K562 (cell line): ENCODE measurements at regions not wholly inside any gene's neighbourhood (a gene's known extent, or its start where the extent isn't known, plus 50 kb on each side); places are given as distances from the start of the nearest gene placed in this dataset.

Experiments used
- ATAC-seq: fragments of 200-7000 bp; cut with Tn5 transposase; 3 replicates; pipeline ENCODE4 v1.9.1; 2020; ENCODE audit warnings: moderate library complexity
- BruUV-seq: library from RNA; stranded (reverse); fragments of 400-500 nt; replicated peaks from 2 replicates; lab custom pipeline; 2021; lab: Mats Ljungman, UMichigan
- CTCF ChIA-PET: fragments of 300-600 bp; formaldehyde crosslinking; extraction: SDS; loops from one replicate; lab custom pipeline; 2021; ENCODE audit warnings: low intra/inter-chr PET ratio; lab: Yijun Ruan, JAX
- POLR2A ChIA-PET: fragments of 300-600, 350-650 bp; sonication (Branson Sonifier 250); formaldehyde crosslinking; extraction: SDS; loops from one replicate; lab custom pipeline; 2021; ENCODE audit warnings: antibody characterized with exemption, inconsistent platforms; lab: Yijun Ruan, JAX
- DNase-seq, 4 experiments: peaks; one replicate each; pipeline versions ENCODE4 v3.0.0 to v3.0.0-alpha.2; 2011 to 2018; ENCODE audit warnings: low spot score in 3 of 4, mixed read lengths in 3 of 4; ENCODE audit errors: extremely low read depth in 1 of 4
- FAIRE-seq: peaks from 2 replicates; lab custom pipeline; 2011; peaks lifted over from hg19 to GRCh38; lab: Jason Lieb, UNC
- H2AFZ ChIP-seq: 2 replicates; pipeline ENCODE4 v1.6.0; 2011; ENCODE audit warnings: low read depth, low read length, control low read depth, inconsistent platforms
- H3K27ac ChIP-seq: fragments of 200-600 bp; 3 replicates; pipeline ENCODE4 v1.8.0; 2011; ENCODE audit warnings: low read depth, mild to moderate bottlenecking, control low read depth, inconsistent platforms, low read length, moderate library complexity, mixed read lengths; ENCODE audit errors: extremely low read depth
- H3K27me3 ChIP-seq, 2 experiments: fragments of 300-600 bp in 1 of 2; 2 replicates in 1 of 2; 3 replicates in 1 of 2; pipeline versions ENCODE4 v1.6.0 to v1.8.0; 2011; ENCODE audit warnings: inconsistent platforms in 2 of 2, low read length in 2 of 2, mild to moderate bottlenecking in 1 of 2, mixed read lengths in 1 of 2, moderate library complexity in 1 of 2; ENCODE audit not compliant: control insufficient read depth in 2 of 2, insufficient read depth in 2 of 2
- H3K36me3 ChIP-seq: fragments of 300-600 bp; 3 replicates; pipeline ENCODE4 v1.8.0; 2011; ENCODE audit warnings: mild to moderate bottlenecking, low read length, inconsistent platforms; ENCODE audit not compliant: control insufficient read depth, insufficient read depth
- H3K4me1 ChIP-seq, 2 experiments: fragments of 200-600 bp in 1 of 2; replicated peaks in 1 of 2; 2 replicates in 1 of 2; 3 replicates in 1 of 2; pipeline versions ENCODE4 v1.5.1 to v1.8.0; 2011; ENCODE audit warnings: inconsistent platforms in 2 of 2, low read length in 2 of 2, mild to moderate bottlenecking in 1 of 2, mixed read lengths in 1 of 2, moderate library complexity in 1 of 2; ENCODE audit not compliant: control insufficient read depth in 2 of 2, insufficient read depth in 2 of 2
- H3K4me2 ChIP-seq: 2 replicates; pipeline ENCODE4 v1.6.1; 2011; ENCODE audit warnings: low read length, control low read depth, inconsistent platforms, mixed read lengths; ENCODE audit not compliant: insufficient read depth
- H3K4me3 ChIP-seq: fragments of 200-600 bp; sonication (generic), shearing (Covaris generic); 2 replicates; pipeline ENCODE4 v1.5.1; 2016; ENCODE audit warnings: control low read depth, inconsistent platforms
- H3K79me2 ChIP-seq: fragments of 200-600 bp; 3 replicates; pipeline ENCODE4 v1.8.0; 2011; ENCODE audit warnings: low read length, inconsistent platforms; ENCODE audit not compliant: control insufficient read depth, insufficient read depth
- H3K9ac ChIP-seq, 2 experiments: 2 replicates each; pipeline versions ENCODE4 v1.6.0 to v1.6.1; 2011; ENCODE audit warnings: low read depth in 2 of 2, low read length in 2 of 2, control low read depth in 1 of 2, inconsistent platforms in 1 of 2, mild to moderate bottlenecking in 1 of 2, mixed read lengths in 1 of 2; ENCODE audit not compliant: insufficient read depth in 1 of 2
- H3K9me1 ChIP-seq: one replicate; pipeline ENCODE4 v1.6.0; 2011; ENCODE audit warnings: inconsistent platforms, mild to moderate bottlenecking, low read length, moderate library complexity; ENCODE audit not compliant: control insufficient read depth, insufficient read depth
- H3K9me3 ChIP-seq: replicated peaks from 2 replicates; pipeline ENCODE4 v1.5.1; 2011; ENCODE audit warnings: low read depth, low read length, inconsistent platforms; ENCODE audit not compliant: control insufficient read depth, insufficient read depth
- H4K20me1 ChIP-seq: replicated peaks from 2 replicates; pipeline ENCODE4 v1.6.1; 2011; ENCODE audit warnings: low read length, inconsistent platforms, mixed read lengths; ENCODE audit not compliant: control insufficient read depth, insufficient read depth
- BRD4 ChIP-seq: fragments of 200-600 bp; sonication (generic); IDR thresholded peaks from 2 replicates; pipeline ENCODE4 v1.6.1; 2017; ENCODE audit warnings: inconsistent platforms
- BRD9 ChIP-seq: fragments of 450-650 bp; IDR thresholded peaks from 2 replicates; pipeline ENCODE4 v1.6.1; 2018; ENCODE audit warnings: low read depth; ENCODE audit not compliant: partially characterized antibody
- CAMTA2 ChIP-seq: fragments of 250-450 bp; sonication (Bioruptor Pico); conservative IDR thresholded peaks from 2 replicates; pipeline ENCODE4 v1.5.1; 2022
- ERF ChIP-seq: fragments of 450-650 bp; formaldehyde crosslinking; IDR thresholded peaks from 2 replicates; pipeline ENCODE4 v1.4.0; 2020; ENCODE audit warnings: mild to moderate bottlenecking, mixed read lengths
- GTF2B ChIP-seq: IDR thresholded peaks from 2 replicates; pipeline ENCODE4 v1.6.1; 2011; ENCODE audit not compliant: insufficient read length; ENCODE audit errors: extremely low read depth
- LARP7 ChIP-seq: fragments of 450-650 bp; IDR thresholded peaks from 2 replicates; pipeline ENCODE4 v1.6.1; 2016
- MTA2 ChIP-seq: fragments of 450-650 bp; IDR thresholded peaks from 2 replicates; pipeline ENCODE4 v1.6.1; 2016; ENCODE audit warnings: low read depth
- PML ChIP-seq: IDR thresholded peaks from 2 replicates; pipeline ENCODE4 v1.6.1; 2012; ENCODE audit warnings: low read length, inconsistent platforms
- RBM15 ChIP-seq: fragments of 200-400 bp; formaldehyde crosslinking; IDR thresholded peaks from 2 replicates; pipeline ENCODE4 v1.6.1; 2018; ENCODE audit warnings: mild to moderate bottlenecking, low read length, moderate library complexity; ENCODE audit not compliant: insufficient read depth
- SAFB2 ChIP-seq: fragments of 200-400 bp; formaldehyde crosslinking; IDR thresholded peaks from 2 replicates; pipeline ENCODE4 v1.6.1; 2018; ENCODE audit warnings: borderline replicate concordance, low read length, low read depth, moderate library complexity; ENCODE audit not compliant: severe bottlenecking
- SREBF2 ChIP-seq: sonication (generic); formaldehyde crosslinking; IDR thresholded peaks from 2 replicates; pipeline ENCODE4 v1.4.0; 2020; ENCODE audit warnings: mild to moderate bottlenecking, missing genetic modification reagents
- SRF ChIP-seq, 2 experiments: fragments of 250-450, 450-650 bp in 1 of 2; sonication (Bioruptor Pico) in 1 of 2; sonication (generic) in 1 of 2; formaldehyde crosslinking; IDR thresholded peaks; 2 replicates each; pipeline versions ENCODE4 v1.5.0 to v1.5.1; 2020 to 2022; ENCODE audit warnings: mild to moderate bottlenecking in 1 of 2, missing genetic modification reagents in 1 of 2
- STAT5A ChIP-seq: IDR thresholded peaks from 2 replicates; pipeline ENCODE4 v1.6.1; 2012; ENCODE audit warnings: low read length, inconsistent platforms, borderline replicate concordance
- TGIF2 ChIP-seq: sonication (generic); formaldehyde crosslinking; IDR thresholded peaks from 2 replicates; pipeline ENCODE4 v1.8.1; 2022; ENCODE audit warnings: mild to moderate bottlenecking, missing genetic modification reagents, moderate library complexity
- ZBTB5 ChIP-seq: fragments of 450-650 bp; IDR thresholded peaks from 2 replicates; pipeline ENCODE4 v1.6.1; 2017; ENCODE audit warnings: antibody characterized with exemption
- ZKSCAN1 ChIP-seq: fragments of 150-350 bp; IDR thresholded peaks from 2 replicates; pipeline ENCODE4 v1.6.1; 2016; ENCODE audit warnings: low read depth, low read length
- ZNF224 ChIP-seq: sonication (generic); formaldehyde crosslinking; IDR thresholded peaks from 2 replicates; pipeline ENCODE4 v1.8.0; 2022; ENCODE audit warnings: mild to moderate bottlenecking, missing genetic modification reagents
- ZNF384 ChIP-seq: IDR thresholded peaks from 2 replicates; pipeline ENCODE4 v1.6.1; 2012; ENCODE audit warnings: low read depth, low read length, improper control_type of control experiment
- WGBS: fragments of 100-300 bp; shearing (Covaris generic); methylation state at CpG from one replicate; pipeline ENCODE4 v1.1.6; 2016; ENCODE audit warnings: low coverage, mixed read lengths; ENCODE audit not compliant: insufficient coverage; ENCODE audit errors: missing lambda C conversion rate; 5-methylcytosine and 5-hydroxymethylcytosine counted together
- in situ Hi-C: fragments of 300-500 bp; cut with MboI; formaldehyde crosslinking; loops from 4 replicates; pipeline ENCODE4 v1.15.0; 2018; ENCODE audit warnings: inconsistent platforms, mixed read lengths
- intact Hi-C: fragments of 100-400 bp; cut with micrococcal nuclease; formaldehyde crosslinking; loops from 2 replicates; pipeline ENCODE4 v1.14.2; 2022
- TF ChIP-seq, protein P1 (sequence below): fragments of 450-650 bp; IDR thresholded peaks from 2 replicates; pipeline ENCODE4 v1.6.1; 2016; ENCODE audit warnings: missing biosample characterization, missing genetic modification characterization

- CTCF ChIA-PET, result no interaction called here
- Histone ChIP-seq H3K79me2 (no peaks in the 10 kb centered on the region), H3K9me3 (no peaks in the 10 kb centered on the region), H2AFZ (no peak overlapping the region), H3K36me3 (no peaks in the 10 kb centered on the region), H3K27me3 (no peaks in the 10 kb centered on the region), H4K20me1 (no peaks in the 10 kb centered on the region), H3K9me1 (no peaks in the 10 kb centered on the region), H3K27ac (no peak overlapping the region), H3K4me2 (no peak overlapping the region), H3K4me3 (no peak overlapping the region), H3K4me1 (peaks cover 0 to 4% of the 10 kb centered on the region in 2 experiments; a peak in 4 of 5 replicates), H3K9ac (no peak overlapping the region)
- intact Hi-C loops, result no loop called here
- no peak for DNase-seq
- no peak for FAIRE-seq
- no TSS peak for BruUV-seq
- no peak for TF ChIP-seq LARP7
- TF ChIP-seq ERF (CRISPR knock-in tag), result no peak
- TF ChIP-seq STAT5A, result no peak
- no peak for TF ChIP-seq MTA2
- TF ChIP-seq CAMTA2, result no peak
- TF ChIP-seq, protein P1, sequence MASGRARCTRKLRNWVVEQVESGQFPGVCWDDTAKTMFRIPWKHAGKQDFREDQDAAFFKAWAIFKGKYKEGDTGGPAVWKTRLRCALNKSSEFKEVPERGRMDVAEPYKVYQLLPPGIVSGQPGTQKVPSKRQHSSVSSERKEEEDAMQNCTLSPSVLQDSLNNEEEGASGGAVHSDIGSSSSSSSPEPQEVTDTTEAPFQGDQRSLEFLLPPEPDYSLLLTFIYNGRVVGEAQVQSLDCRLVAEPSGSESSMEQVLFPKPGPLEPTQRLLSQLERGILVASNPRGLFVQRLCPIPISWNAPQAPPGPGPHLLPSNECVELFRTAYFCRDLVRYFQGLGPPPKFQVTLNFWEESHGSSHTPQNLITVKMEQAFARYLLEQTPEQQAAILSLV (tag), result no peak
- TF ChIP-seq BRD9, result no peak
- no peak for TF ChIP-seq SREBF2 (CRISPR knock-in tag)
- TF ChIP-seq RBM15, result no peak
- no peak for TF ChIP-seq ZKSCAN1
- no peak for TF ChIP-seq ZBTB5
- TF ChIP-seq TGIF2 (CRISPR knock-in tag), result no peak
- TF ChIP-seq ZNF224 (CRISPR knock-in tag), result no peak
- no peak for TF ChIP-seq BRD4
- TF ChIP-seq GTF2B, result no peak
- no peak for TF ChIP-seq ZNF384
- no peak for TF ChIP-seq SRF (CRISPR knock-in tag; IDR thresholded peaks at IDR 0.05)
- TF ChIP-seq PML, result no peak
- no peak for TF ChIP-seq SAFB2
- no peak for ATAC-seq
- POLR2A ChIA-PET, result no interaction called here
- 54% methylated on average over 3 of the region's 3 CpGs for WGBS
- in situ Hi-C loops, result no loop called here
Measured at GRCh38 chr2:191754103-191754502, 76.2 kb downstream of the NABP1 start.
